H9 (cell line): ENCODE measurements at regions not wholly inside any gene's neighbourhood (a gene's known extent, or its start where the extent isn't known, plus 50 kb on each side); places are given as distances from the start of the nearest gene placed in this dataset.
A peak's percentile ranks its signal among the peaks of the same experiment; 100 is the strongest.

Experiments
- DNase-seq: peaks from one replicate; pipeline ENCODE4 v3.0.0-alpha.2; 2017
- H2AFZ ChIP-seq: one replicate; pipeline ENCODE4 v1.6.1; 2013; ENCODE audit warnings: mild to moderate bottlenecking, low read length, control low read depth, moderate library complexity
- H2AK5ac ChIP-seq: 2 replicates; pipeline ENCODE4 v1.6.1; 2013; ENCODE audit warnings: low read length, control low read depth, mixed read lengths; ENCODE audit not compliant: insufficient read length
- H2BK120ac ChIP-seq: one replicate; pipeline ENCODE4 v1.6.1; 2013; ENCODE audit warnings: low read depth, mild to moderate bottlenecking, low read length, control low read depth, inconsistent platforms; ENCODE audit not compliant: poor library complexity, severe bottlenecking
- H2BK12ac ChIP-seq: 2 replicates; pipeline ENCODE4 v1.6.1; 2013; ENCODE audit warnings: low read length, control low read depth, mixed read lengths, low read depth; ENCODE audit not compliant: insufficient read length
- H2BK15ac ChIP-seq: 2 replicates; pipeline ENCODE4 v1.6.1; 2013; ENCODE audit warnings: low read depth, low read length, control low read depth
- H2BK20ac ChIP-seq: one replicate; pipeline ENCODE4 v1.6.1; 2013; ENCODE audit warnings: low read depth, mild to moderate bottlenecking, low read length, control low read depth, inconsistent platforms; ENCODE audit not compliant: poor library complexity, severe bottlenecking
- H2BK5ac ChIP-seq: 2 replicates; pipeline ENCODE4 v1.6.1; 2013; ENCODE audit warnings: low read length, control low read depth, mixed read lengths; ENCODE audit not compliant: insufficient read length
- H3K14ac ChIP-seq: 2 replicates; pipeline ENCODE4 v1.6.1; 2013; ENCODE audit warnings: low read length, control low read depth; ENCODE audit not compliant: insufficient read depth
- H3K18ac ChIP-seq: 2 replicates; pipeline ENCODE4 v1.6.1; 2013; ENCODE audit warnings: low read depth, mild to moderate bottlenecking, mixed read lengths, low read length, control low read depth; ENCODE audit not compliant: insufficient read length
- H3K23ac ChIP-seq: 2 replicates; pipeline ENCODE4 v1.6.1; 2013; ENCODE audit warnings: low read length, control low read depth, mixed read lengths, low read depth; ENCODE audit not compliant: insufficient read length
- H3K23me2 ChIP-seq: 2 replicates; pipeline ENCODE4 v1.6.1; 2013; ENCODE audit warnings: low read depth, mild to moderate bottlenecking, mixed read lengths, low read length, control low read depth; ENCODE audit not compliant: insufficient read length, poor library complexity, severe bottlenecking
- H3K27ac ChIP-seq: 2 replicates; pipeline ENCODE4 v1.5.1; 2013; ENCODE audit warnings: low read length, control low read depth, mixed read lengths, low read depth; ENCODE audit not compliant: insufficient read length
- H3K27me3 ChIP-seq: 2 replicates; pipeline ENCODE4 v1.6.1; 2013; ENCODE audit warnings: low read length, control low read depth, inconsistent platforms; ENCODE audit not compliant: insufficient read depth
- H3K4ac ChIP-seq: 2 replicates; pipeline ENCODE4 v1.6.1; 2013; ENCODE audit warnings: low read depth, mild to moderate bottlenecking, control low read depth, inconsistent platforms, low read length, moderate library complexity
- H3K4me1 ChIP-seq: 2 replicates; pipeline ENCODE4 v1.6.1; 2013; ENCODE audit warnings: low read length, control low read depth, inconsistent platforms; ENCODE audit not compliant: insufficient read depth
- H3K4me2 ChIP-seq: 2 replicates; pipeline ENCODE4 v1.6.1; 2013; ENCODE audit warnings: low read length, control low read depth, mixed read lengths; ENCODE audit not compliant: insufficient read length, insufficient read depth
- H3K56ac ChIP-seq: 2 replicates; pipeline ENCODE4 v1.6.1; 2013; ENCODE audit warnings: low read depth, mild to moderate bottlenecking, mixed read lengths, low read length, control low read depth; ENCODE audit not compliant: insufficient read length
- H3K79me1 ChIP-seq: 2 replicates; pipeline ENCODE4 v1.6.1; 2013; ENCODE audit warnings: low read depth, mild to moderate bottlenecking, moderate library complexity, low read length, control low read depth, inconsistent platforms; ENCODE audit not compliant: insufficient read depth, poor library complexity, severe bottlenecking
- H3K79me2 ChIP-seq: 2 replicates; pipeline ENCODE4 v1.6.1; 2013; ENCODE audit warnings: low read length, control low read depth, inconsistent platforms; ENCODE audit not compliant: insufficient read depth
- H3K9ac ChIP-seq: 2 replicates; pipeline ENCODE4 v1.6.1; 2013; ENCODE audit warnings: low read length, control low read depth, mixed read lengths; ENCODE audit not compliant: insufficient read length; ENCODE audit errors: extremely low read depth
- H3K9me3 ChIP-seq: one replicate; pipeline ENCODE4 v1.6.1; 2013; ENCODE audit warnings: low read depth, low read length, inconsistent platforms; ENCODE audit not compliant: control insufficient read depth
- H3T11ph ChIP-seq: one replicate; pipeline ENCODE4 v1.6.1; 2013; ENCODE audit warnings: mild to moderate bottlenecking, low read length, control low read depth, inconsistent platforms
- H4K20me1 ChIP-seq: one replicate; pipeline ENCODE4 v1.6.1; 2013; ENCODE audit not compliant: control insufficient read depth, insufficient read length, insufficient read depth
- H4K5ac ChIP-seq: 2 replicates; pipeline ENCODE4 v1.6.1; 2013; ENCODE audit warnings: low read depth, mild to moderate bottlenecking, mixed read lengths, low read length, control low read depth; ENCODE audit not compliant: insufficient read length
- H4K8ac ChIP-seq: replicated peaks from 2 replicates; pipeline ENCODE4 v1.6.1; 2013; ENCODE audit warnings: low read length, control low read depth, mixed read lengths, low read depth; ENCODE audit not compliant: insufficient read length
- H4K91ac ChIP-seq: 2 replicates; pipeline ENCODE4 v1.6.1; 2013; ENCODE audit warnings: low read depth, mild to moderate bottlenecking, moderate library complexity, mixed read lengths, low read length, control low read depth; ENCODE audit not compliant: insufficient read length
- H3K27ac Mint-ChIP-seq, 3 experiments: 2 replicates in 2 of 3; 3 replicates in 1 of 3; pipeline ENCODE4 v1.8.0; 2020 to 2021; ENCODE audit warnings: mixed read lengths in 3 of 3, mild to moderate bottlenecking in 1 of 3, moderate library complexity in 1 of 3
- H3K27me3 Mint-ChIP-seq: 2 replicates; pipeline ENCODE4 v1.8.0; 2021; ENCODE audit warnings: low read depth, mild to moderate bottlenecking, moderate library complexity, mixed read lengths
- H3K36me3 Mint-ChIP-seq, 3 experiments: 2 replicates in 2 of 3; 3 replicates in 1 of 3; pipeline ENCODE4 v1.8.0; 2020 to 2021; ENCODE audit warnings: low read depth in 3 of 3, mixed read lengths in 3 of 3; ENCODE audit not compliant: insufficient read depth in 1 of 3
- H3K4me1 Mint-ChIP-seq, 2 experiments: 2 replicates each; pipeline ENCODE4 v1.8.0; 2020; ENCODE audit warnings: mixed read lengths in 2 of 2
- H3K4me3 Mint-ChIP-seq, 2 experiments: 2 replicates in 1 of 2; 3 replicates in 1 of 2; pipeline ENCODE4 v1.8.0; 2020 to 2021; ENCODE audit warnings: mild to moderate bottlenecking in 2 of 2, mixed read lengths in 2 of 2, moderate library complexity in 1 of 2
- H3K9me3 Mint-ChIP-seq, 2 experiments: 2 replicates in 1 of 2; 3 replicates in 1 of 2; pipeline ENCODE4 v1.8.0; 2020; ENCODE audit warnings: mild to moderate bottlenecking in 2 of 2, mixed read lengths in 2 of 2, moderate library complexity in 1 of 2
- WGBS: extraction: QIAGEN DNeasy Blood & Tissue Kit; methylation state at CpG from one replicate; pipeline ENCODE4 v1.1.7; 2013; ENCODE audit warnings: missing lambda C conversion rate, low lambda C conversion rate, mixed read lengths; ENCODE audit not compliant: insufficient read length; ENCODE audit errors: extremely low coverage; 5-methylcytosine and 5-hydroxymethylcytosine counted together
- TF ChIP-seq, protein P1 (sequence below): fragments of 200-600 bp; sonication (generic); conservative IDR thresholded peaks from 3 replicates; pipeline ENCODE4 v1.8.0; 2021; ENCODE audit warnings: antibody characterized with exemption, mild to moderate bottlenecking

DNA sequence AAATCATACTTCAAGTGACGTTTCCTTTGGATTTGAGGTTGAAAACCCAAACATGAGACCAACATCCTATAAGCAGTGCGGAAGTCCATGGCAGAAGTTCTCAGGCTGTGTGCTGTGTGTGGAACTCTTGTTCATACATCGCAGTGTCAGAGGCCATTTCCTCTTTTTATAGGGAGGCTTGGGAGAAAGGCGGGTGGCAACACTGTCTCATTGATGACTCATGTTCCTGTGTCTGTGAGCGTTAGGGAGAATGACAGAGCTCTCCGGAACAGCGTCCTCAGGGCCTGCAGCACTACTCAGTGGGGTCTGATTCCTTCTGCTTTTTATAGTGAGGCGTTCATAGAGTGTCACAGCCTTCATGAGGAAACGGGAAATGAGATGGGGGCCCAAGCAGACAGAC is 98.8 kb upstream of the BASP1 start:
- Histone ChIP-seq H3K79me2 (no peaks in the 10 kb centered on the region), H4K8ac (no peak overlapping the region), H2AFZ (no peak overlapping the region), H3K23ac (no peak overlapping the region), H4K20me1 (no peaks in the 10 kb centered on the region), H3K23me2 (no peaks in the 10 kb centered on the region), H2BK12ac (no peak overlapping the region), H3T11ph (no peak overlapping the region), H3K14ac (no peak overlapping the region), H2BK20ac (no peak overlapping the region), H3K27me3 (no peaks in the 10 kb centered on the region), H3K9me3 (no peaks in the 10 kb centered on the region), H2BK15ac (no peak overlapping the region), H3K4me1 (peaks cover 7% of the 10 kb centered on the region; the same call in 1 of the 2 replicates), H4K91ac (no peak overlapping the region), H3K9ac (peak overlapping the region; percentile 2), H3K56ac (no peak overlapping the region), H3K79me1 (no peaks in the 10 kb centered on the region), H2AK5ac (no peak overlapping the region), H3K4me2 (no peak overlapping the region), H4K5ac (no peak overlapping the region), H3K4ac (no peak overlapping the region), H3K18ac (no peak overlapping the region), H2BK120ac (peak overlapping the region; percentile 6), H2BK5ac (no peak overlapping the region), H3K27ac (no peak overlapping the region)
- H3K27me3 Mint-ChIP-seq: no peaks in the 10 kb centered on the region
- H3K27ac Mint-ChIP-seq: peak overlapping the region in 2 of 3 experiments; percentile 20 to 27; a peak in 2 of 7 replicates
- TF ChIP-seq, protein P1, sequence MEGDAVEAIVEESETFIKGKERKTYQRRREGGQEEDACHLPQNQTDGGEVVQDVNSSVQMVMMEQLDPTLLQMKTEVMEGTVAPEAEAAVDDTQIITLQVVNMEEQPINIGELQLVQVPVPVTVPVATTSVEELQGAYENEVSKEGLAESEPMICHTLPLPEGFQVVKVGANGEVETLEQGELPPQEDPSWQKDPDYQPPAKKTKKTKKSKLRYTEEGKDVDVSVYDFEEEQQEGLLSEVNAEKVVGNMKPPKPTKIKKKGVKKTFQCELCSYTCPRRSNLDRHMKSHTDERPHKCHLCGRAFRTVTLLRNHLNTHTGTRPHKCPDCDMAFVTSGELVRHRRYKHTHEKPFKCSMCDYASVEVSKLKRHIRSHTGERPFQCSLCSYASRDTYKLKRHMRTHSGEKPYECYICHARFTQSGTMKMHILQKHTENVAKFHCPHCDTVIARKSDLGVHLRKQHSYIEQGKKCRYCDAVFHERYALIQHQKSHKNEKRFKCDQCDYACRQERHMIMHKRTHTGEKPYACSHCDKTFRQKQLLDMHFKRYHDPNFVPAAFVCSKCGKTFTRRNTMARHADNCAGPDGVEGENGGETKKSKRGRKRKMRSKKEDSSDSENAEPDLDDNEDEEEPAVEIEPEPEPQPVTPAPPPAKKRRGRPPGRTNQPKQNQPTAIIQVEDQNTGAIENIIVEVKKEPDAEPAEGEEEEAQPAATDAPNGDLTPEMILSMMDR: no peak
- H3K9me3 Mint-ChIP-seq: no peaks in the 10 kb centered on the region
- no peak overlapping the region for H3K4me3 Mint-ChIP-seq
- peaks cover 21 to 22% of the 10 kb centered on the region in 2 experiments for H3K4me1 Mint-ChIP-seq
- DNase-seq: no peak
- no peaks in the 10 kb centered on the region for H3K36me3 Mint-ChIP-seq
- no CpG with 5 or more reads among the region's 9 CpGs for WGBS
